ENCODE measurements at regions not wholly inside any gene's neighbourhood (a gene's known extent, or its start where the extent isn't known, plus 50 kb on each side); places are given as distances from the start of the nearest gene placed in this dataset.
"Not testable (repeated sequence)": the region's sequence is repeated elsewhere in the genome, so short reads cannot be mapped to it uniquely, and the experiment has no call there.

- no peak for DNase-seq (ENCODE audit: low read depth in 2 of 2)
These were observed 188.4 kb downstream of the SATB1 start for GRCh38 chr3:18236726-18237125.

GRCh38 chr3:18234717-18235335 lies 190.3 kb downstream of the SATB1 start:
- no peak for DNase-seq (ENCODE audit: low read depth in 2 of 2)

- no peak for DNase-seq (ENCODE audit: low read depth in 2 of 2)
These were observed 191.0 kb downstream of the SATB1 start for GRCh38 chr3:18233987-18234716.

- DNase-seq (ENCODE audit: low read depth in 2 of 2) = no peak
These were observed 192.8 kb downstream of the SATB1 start for GRCh38 chr3:18232317-18232716.

GRCh38 chr3:18228060-18228459 lies 197.1 kb downstream of the SATB1 start:
- no peak for DNase-seq (ENCODE audit: low read depth in 2 of 2)

- DNase-seq (ENCODE audit: low read depth in 2 of 2) = no peak
These were observed 199.4 kb downstream of the SATB1 start for GRCh38 chr3:18225709-18226108.

- no peak for DNase-seq (ENCODE audit: low read depth in 2 of 2)
These were observed 200.7 kb downstream of the SATB1 start for GRCh38 chr3:18224426-18224825.

- DNase-seq (ENCODE audit: low read depth in 2 of 2) = no peak
These were observed 201.2 kb downstream of the SATB1 start for GRCh38 chr3:18223974-18224373.

- no peak for DNase-seq (ENCODE audit: low read depth in 2 of 2)
These were observed 201.6 kb downstream of the SATB1 start for GRCh38 chr3:18223571-18223970.

- DNase-seq (ENCODE audit: low read depth in 2 of 2) = no peak
These were observed 202.5 kb downstream of the SATB1 start for GRCh38 chr3:18222686-18223085.

GRCh38 chr3:18217507-18218174 lies 207.5 kb downstream of the SATB1 start:
- DNase-seq (ENCODE audit: low read depth in 2 of 2) = no peak

GRCh38 chr3:18216996-18217395 lies 208.1 kb downstream of the SATB1 start:
- DNase-seq (ENCODE audit: low read depth in 2 of 2) = no peak

- no peak for DNase-seq (ENCODE audit: low read depth in 2 of 2)
These were observed 209.5 kb downstream of the SATB1 start for GRCh38 chr3:18215639-18216038.

- DNase-seq (ENCODE audit: low read depth in 2 of 2) = no peak
These were observed 214.0 kb downstream of the SATB1 start for GRCh38 chr3:18211116-18211515.

GRCh38 chr3:18208856-18209255 lies 216.3 kb downstream of the SATB1 start:
- no peak for DNase-seq (ENCODE audit: low read depth in 2 of 2)

- no peak for DNase-seq (ENCODE audit: low read depth in 2 of 2)
These were observed 217.0 kb downstream of the SATB1 start for GRCh38 chr3:18208091-18208490.

GRCh38 chr3:18207226-18207625 lies 217.9 kb downstream of the SATB1 start:
- DNase-seq (ENCODE audit: low read depth in 2 of 2) = no peak

- DNase-seq (ENCODE audit: low read depth in 2 of 2) = not testable (repeated sequence)
These were observed 219.4 kb downstream of the SATB1 start for GRCh38 chr3:18205701-18206100.

- DNase-seq (ENCODE audit: low read depth in 2 of 2) = no peak
These were observed 223.8 kb downstream of the SATB1 start for GRCh38 chr3:18201315-18201714.

GRCh38 chr3:18199757-18200156 lies 225.4 kb downstream of the SATB1 start:
- no peak for DNase-seq (ENCODE audit: low read depth in 2 of 2)

- DNase-seq (ENCODE audit: low read depth in 2 of 2) = no peak
These were observed 229.3 kb downstream of the SATB1 start for GRCh38 chr3:18195836-18196235.

- DNase-seq (ENCODE audit: low read depth in 2 of 2) = no peak
These were observed 230.7 kb downstream of the SATB1 start for GRCh38 chr3:18194431-18194830.

- no peak for DNase-seq (ENCODE audit: low read depth in 2 of 2)
These were observed 234.5 kb downstream of the SATB1 start for GRCh38 chr3:18190646-18191045.

All from activated CD4-positive, alpha-beta T cell treated with anti-CD3 and anti-CD28 coated beads for 24 hours (primary cell).